CD4-positive, alpha-beta T cell treated with Interleukin-12 subunit alpha and Interleukin-12 subunit beta, for 1 hour (primary cell): ENCODE measurements at regions not wholly inside any gene's neighbourhood (a gene's known extent, or its start where the extent isn't known, plus 50 kb on each side); places are given as distances from the start of the nearest gene placed in this dataset.
"Not testable (repeated sequence)": the region's sequence is repeated elsewhere in the genome, so short reads cannot be mapped to it uniquely, and the experiment has no call there.

ENCODE experiments used
- DNase-seq: peaks from one replicate; pipeline ENCODE4 v3.0.0-alpha.2; 2020

DNA sequence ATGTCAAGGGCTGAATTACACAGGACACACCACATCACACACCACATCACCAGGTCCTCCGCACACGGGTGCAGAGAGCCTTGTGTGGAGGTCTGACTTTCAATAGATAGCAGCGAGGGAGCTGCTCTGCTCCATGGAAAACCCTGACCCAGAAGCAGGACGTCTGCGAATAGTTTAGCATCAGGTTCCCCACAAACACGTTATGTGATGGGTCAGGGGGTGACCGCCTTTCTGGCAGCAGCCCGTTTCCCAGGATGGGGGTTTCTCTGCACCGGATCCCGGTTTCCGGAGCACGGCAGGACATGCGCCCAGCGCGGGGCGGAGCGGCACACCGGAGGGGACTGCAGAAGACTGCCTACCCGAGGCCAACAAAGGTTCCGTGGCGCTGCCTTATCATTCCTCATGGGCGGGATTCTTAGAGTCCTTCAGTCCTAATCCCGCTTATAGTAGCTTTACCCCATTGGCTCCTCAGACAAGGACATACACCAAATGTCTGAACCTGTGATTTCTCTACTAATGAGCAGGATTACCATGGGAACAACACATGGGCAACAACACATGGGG is 300.0 kb downstream of the CDY2B start:
- not testable (repeated sequence) for DNase-seq

GRCh38 chrY:17579131-17579955 is 300.7 kb downstream of the CDY2B start:
- DNase-seq = peak; percentile 0

DNA sequence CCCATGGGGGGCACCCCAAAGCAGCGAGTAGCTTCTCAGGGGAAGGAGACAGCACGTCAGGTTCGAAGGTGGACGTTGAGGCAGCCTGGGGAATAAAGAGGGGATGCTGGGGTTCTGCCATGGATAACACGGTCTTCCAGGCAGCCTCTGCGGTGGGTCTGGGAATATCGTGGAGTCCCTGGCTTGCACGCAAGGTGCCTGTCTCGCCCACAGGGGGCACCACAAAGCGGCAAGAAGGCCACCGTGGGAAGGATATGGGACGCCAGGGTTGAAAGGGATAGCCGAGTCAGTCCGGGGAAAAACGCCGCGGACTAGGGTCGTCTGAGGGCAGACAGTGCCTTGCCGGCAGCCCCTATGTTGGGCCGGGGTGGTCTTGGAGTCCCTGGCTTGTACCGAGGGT is 316.9 kb downstream of the CDY2B start:
- DNase-seq = not testable (repeated sequence)
